MG63 (cell line): ENCODE measurements at regions not wholly inside any gene's neighbourhood (a gene's known extent, or its start where the extent isn't known, plus 50 kb on each side); places are given as distances from the start of the nearest gene placed in this dataset.
"Not testable (repeated sequence)": the region's sequence is repeated elsewhere in the genome, so short reads cannot be mapped to it uniquely, and the experiment has no call there.

ENCODE experiments used
- DNase-seq: peaks from one replicate; pipeline ENCODE4 v3.0.0-alpha.2; 2020
- H3K27me3 ChIP-seq: fragments of 250-450 bp; sonication (Bioruptor Pico); 2 replicates; pipeline ENCODE4 v1.5.1; 2020; ENCODE audit warnings: mild to moderate bottlenecking, moderate library complexity
- H3K36me3 ChIP-seq: fragments of 250-450 bp; sonication (Bioruptor Pico); 2 replicates; pipeline ENCODE4 v1.5.1; 2020; ENCODE audit warnings: mild to moderate bottlenecking, moderate library complexity
- H3K4me3 ChIP-seq: fragments of 250-450 bp; sonication (Bioruptor Pico); 2 replicates; pipeline ENCODE4 v1.5.1; 2020; ENCODE audit warnings: mild to moderate bottlenecking, moderate library complexity
- H3K9me3 ChIP-seq: fragments of 250-450 bp; sonication (Bioruptor Pico); 2 replicates; pipeline ENCODE4 v1.5.1; 2020; ENCODE audit warnings: mild to moderate bottlenecking, moderate library complexity

- not testable (repeated sequence) for H3K36me3 ChIP-seq, H3K27me3 ChIP-seq, DNase-seq, H3K4me3 ChIP-seq, H3K9me3 ChIP-seq
Measured at GRCh38 chrX:35221391-35221790, 278.8 kb downstream of the FAM47B start.

DNA sequence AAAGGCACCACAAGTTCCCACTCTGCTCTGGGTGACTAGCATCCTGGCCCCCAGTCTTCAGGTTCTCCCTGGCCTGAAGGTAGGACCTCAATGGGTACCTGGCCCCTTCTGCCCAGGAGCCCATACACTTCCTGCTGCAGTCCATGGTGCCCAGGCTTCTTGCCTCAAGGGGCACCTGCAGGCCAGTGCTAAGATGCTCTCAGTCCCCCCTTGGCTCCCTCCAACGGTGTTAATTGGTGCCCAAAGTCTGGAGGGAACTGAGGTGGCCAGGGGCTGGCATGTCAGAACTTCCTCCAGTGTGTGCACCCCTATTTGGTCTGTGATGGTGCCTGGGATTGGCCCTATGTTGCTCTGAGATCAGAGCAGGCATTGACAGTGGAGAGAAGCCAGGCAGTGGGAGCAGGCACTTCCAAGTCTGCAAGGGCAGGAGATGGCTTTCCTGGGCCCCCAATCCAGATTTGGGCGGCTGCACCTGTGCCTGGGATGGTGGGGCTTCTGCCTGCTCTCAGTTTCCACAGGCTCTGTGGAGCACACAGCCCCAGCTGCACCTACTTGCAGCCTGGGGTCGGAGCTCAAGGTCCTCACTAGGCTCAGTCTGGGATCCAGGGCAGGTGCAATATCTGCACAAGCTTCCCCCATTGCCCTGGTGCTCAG, 301.6 kb downstream of the FAM47B start:
- Histone ChIP-seq H3K27me3 (no peaks in the 10 kb centered on the region), H3K9me3 (no peaks in the 10 kb centered on the region)

GRCh38 chrX:35244796-35245508, 302.4 kb downstream of the FAM47B start:
- no peak overlapping the region for H3K4me3 ChIP-seq
- H3K9me3 ChIP-seq, result no peaks in the 10 kb centered on the region
- no peaks in the 10 kb centered on the region for H3K36me3 ChIP-seq
- H3K27me3 ChIP-seq, result no peaks in the 10 kb centered on the region
- DNase-seq, result no peak

More for the DNA sequence above, 301.6 kb downstream of the FAM47B start:
- Histone ChIP-seq H3K4me3 (no peak overlapping the region), H3K36me3 (no peaks in the 10 kb centered on the region)
- no peak for DNase-seq

GRCh38 chrX:35251226-35251625, 308.6 kb downstream of the FAM47B start:
- Histone ChIP-seq H3K9me3 (no peaks in the 10 kb centered on the region), H3K4me3 (no peak overlapping the region), H3K27me3 (no peaks in the 10 kb centered on the region), H3K36me3 (no peaks in the 10 kb centered on the region)
- DNase-seq, result no peak

DNA sequence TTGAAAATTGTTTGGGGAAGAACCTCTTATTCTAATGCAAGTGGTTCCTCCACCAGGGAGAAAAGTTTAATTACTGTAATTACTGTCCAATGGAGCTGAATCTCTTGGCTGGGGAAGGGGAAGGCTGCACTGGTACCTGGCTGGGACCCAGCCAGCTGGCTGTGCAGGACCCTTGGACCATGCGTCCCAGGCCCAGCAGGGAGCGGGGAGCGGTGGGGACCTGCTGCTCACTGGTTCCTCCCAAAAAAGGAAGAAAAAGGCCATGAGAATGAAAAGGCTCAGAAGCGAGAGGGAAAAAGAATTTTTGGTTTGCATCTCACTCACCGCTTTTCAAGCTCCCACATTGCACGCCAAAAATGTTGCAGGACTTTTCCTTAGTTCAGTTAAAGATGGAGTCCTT, 333.5 kb downstream of the FAM47B start:
- no peaks in the 10 kb centered on the region for H3K9me3 ChIP-seq
- no peaks in the 10 kb centered on the region for H3K36me3 ChIP-seq
- DNase-seq, result no peak
- no peaks in the 10 kb centered on the region for H3K27me3 ChIP-seq
- H3K4me3 ChIP-seq, result no peak overlapping the region

DNA sequence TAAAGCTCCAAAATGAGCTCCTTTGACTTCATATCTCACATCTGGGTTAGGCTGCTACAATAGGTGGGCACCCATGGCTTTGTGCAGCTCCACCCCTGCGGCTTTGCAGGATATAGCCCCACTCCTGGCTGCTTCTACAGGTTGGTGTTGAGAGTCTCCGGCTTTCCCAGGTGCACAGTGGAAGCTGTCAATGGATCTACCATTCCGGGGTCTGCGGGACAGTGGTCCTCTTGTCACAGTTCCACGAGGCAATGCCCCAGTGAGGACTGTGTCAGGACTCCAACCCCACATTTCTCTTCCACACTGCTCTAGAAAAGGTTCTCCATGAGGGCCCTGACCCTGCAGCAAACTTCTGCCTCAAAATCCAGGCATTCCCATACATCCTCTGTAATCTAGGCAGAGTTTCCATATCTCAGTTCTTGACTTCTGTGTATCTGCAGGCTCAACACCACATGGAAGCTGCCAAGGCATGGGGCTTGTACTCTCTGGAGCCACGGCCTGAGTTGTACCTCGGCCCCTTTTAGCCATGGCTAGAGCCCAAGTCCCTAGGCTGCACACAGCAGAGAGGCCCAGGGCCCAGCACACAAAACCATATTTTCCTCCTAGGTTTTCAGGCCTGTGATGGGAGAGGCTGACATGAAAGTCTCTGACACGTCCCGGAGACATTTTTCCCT, 342.8 kb downstream of the FAM47B start:
- Histone ChIP-seq H3K9me3 (no peaks in the 10 kb centered on the region), H3K27me3 (no peaks in the 10 kb centered on the region), H3K36me3 (no peaks in the 10 kb centered on the region), H3K4me3 (no peak overlapping the region)
- no peak for DNase-seq

- Histone ChIP-seq H3K27me3 (no peaks in the 10 kb centered on the region), H3K36me3 (no peaks in the 10 kb centered on the region), H3K9me3 (no peaks in the 10 kb centered on the region), H3K4me3 (no peak overlapping the region)
- DNase-seq, result no peak
Measured at GRCh38 chrX:35288657-35289056, 346.1 kb downstream of the FAM47B start.

DNA sequence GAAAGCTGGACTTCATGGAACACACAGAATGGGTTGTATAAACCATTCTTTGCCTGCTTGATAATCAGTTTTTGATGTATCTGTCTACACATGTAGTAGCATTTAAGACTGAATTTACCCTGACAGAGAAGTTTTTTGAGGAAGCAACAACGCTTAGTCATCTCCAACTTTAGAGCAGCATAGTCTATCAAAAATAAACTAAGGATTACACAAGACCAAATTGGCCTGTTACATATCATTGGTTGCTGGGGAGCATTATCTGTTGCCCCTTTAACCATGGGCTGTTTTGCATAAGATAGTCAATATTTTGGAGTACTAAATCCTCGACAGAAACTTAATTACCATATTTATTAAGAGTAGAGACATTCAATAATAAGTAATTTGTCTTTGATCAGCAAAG, 347.4 kb downstream of the FAM47B start:
- no peaks in the 10 kb centered on the region for H3K9me3 ChIP-seq

DNA sequence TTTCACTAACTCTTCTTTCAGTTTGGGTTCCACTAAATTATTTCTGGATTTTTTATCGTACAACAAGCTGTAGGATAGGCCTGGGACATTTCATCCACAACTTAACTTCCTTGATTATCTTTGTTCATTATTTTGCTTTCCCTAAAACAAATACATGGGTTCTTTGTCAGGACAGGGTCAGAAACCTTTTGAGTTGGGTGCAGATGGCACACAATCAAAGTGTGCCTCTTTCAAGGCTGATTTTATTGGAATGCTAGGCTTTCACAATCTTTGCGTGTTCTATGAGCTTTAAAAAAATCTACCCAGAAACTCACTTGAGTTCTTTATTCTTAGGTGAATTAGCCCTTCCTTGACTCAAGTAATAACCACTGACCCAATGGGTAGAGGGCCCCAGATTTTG, 348.4 kb downstream of the FAM47B start:
- Histone ChIP-seq H3K4me3 (no peak overlapping the region), H3K27me3 (no peaks in the 10 kb centered on the region), H3K36me3 (no peaks in the 10 kb centered on the region), H3K9me3 (no peaks in the 10 kb centered on the region)
- no peak for DNase-seq

More for the DNA sequence above, 347.4 kb downstream of the FAM47B start:
- no peak for DNase-seq
- H3K36me3 ChIP-seq, result no peaks in the 10 kb centered on the region
- H3K27me3 ChIP-seq, result no peaks in the 10 kb centered on the region
- no peak overlapping the region for H3K4me3 ChIP-seq

DNA sequence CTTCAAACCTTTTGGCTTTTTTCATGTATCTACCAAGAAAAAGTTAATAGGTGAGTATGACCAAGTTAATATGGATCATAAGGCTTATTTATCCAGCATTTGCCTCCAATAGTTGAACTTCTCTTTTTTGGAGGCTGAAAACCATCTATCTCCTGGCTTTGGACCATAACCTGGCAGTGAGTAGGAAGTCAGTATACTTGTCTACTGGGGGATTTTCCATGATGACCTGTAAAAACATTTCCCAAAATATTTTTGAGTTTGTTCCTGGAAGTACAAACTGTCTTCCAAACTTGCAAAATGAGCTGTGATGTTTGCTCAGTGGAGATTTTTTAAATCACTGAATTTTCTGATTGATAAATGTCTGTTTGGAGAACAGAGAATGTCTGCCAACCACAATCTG, 349.9 kb downstream of the FAM47B start:
- no peak for DNase-seq
- H3K9me3 ChIP-seq, result no peaks in the 10 kb centered on the region
- H3K36me3 ChIP-seq, result no peaks in the 10 kb centered on the region
- no peaks in the 10 kb centered on the region for H3K27me3 ChIP-seq
- no peak overlapping the region for H3K4me3 ChIP-seq

- DNase-seq, H3K27me3 ChIP-seq, H3K36me3 ChIP-seq, H3K9me3 ChIP-seq, H3K4me3 ChIP-seq: not testable (repeated sequence)
Measured at GRCh38 chrX:35305037-35305436, 362.4 kb downstream of the FAM47B start.

DNA sequence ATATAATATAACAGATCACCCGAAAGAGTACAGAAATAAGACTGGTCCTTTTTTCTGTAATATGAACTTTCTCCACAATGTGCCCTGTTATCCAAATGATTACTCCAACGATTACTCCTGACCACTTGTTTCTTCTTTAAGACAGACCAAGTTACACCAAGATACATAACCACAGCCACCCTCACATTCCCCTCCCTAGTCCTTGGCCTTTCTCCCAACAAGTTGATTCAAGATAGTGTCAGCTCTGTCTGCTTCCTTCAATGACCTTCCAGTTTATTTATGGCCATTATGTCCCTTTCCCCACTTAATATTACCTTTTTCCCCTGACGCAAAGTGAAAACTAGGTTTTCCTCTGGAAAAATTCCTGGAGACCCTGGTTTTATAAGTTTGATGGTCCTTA, 397.2 kb downstream of the FAM47B start:
- no peak overlapping the region for H3K4me3 ChIP-seq
- H3K27me3 ChIP-seq, result no peaks in the 10 kb centered on the region
- peak; percentile 13 for DNase-seq
- no peaks in the 10 kb centered on the region for H3K36me3 ChIP-seq
- H3K9me3 ChIP-seq, result no peaks in the 10 kb centered on the region

GRCh38 chrX:35340465-35340864, 397.9 kb downstream of the FAM47B start:
- no peak for DNase-seq
- Histone ChIP-seq H3K4me3 (no peak overlapping the region), H3K9me3 (no peaks in the 10 kb centered on the region), H3K36me3 (no peaks in the 10 kb centered on the region), H3K27me3 (no peaks in the 10 kb centered on the region)

- DNase-seq, result no peak
- Histone ChIP-seq H3K27me3 (no peaks in the 10 kb centered on the region), H3K9me3 (no peaks in the 10 kb centered on the region), H3K36me3 (no peaks in the 10 kb centered on the region), H3K4me3 (no peak overlapping the region)
Measured at GRCh38 chrX:35351212-35351611, 408.6 kb downstream of the FAM47B start.

- H3K36me3 ChIP-seq, result no peaks in the 10 kb centered on the region
- no peak for DNase-seq
- no peaks in the 10 kb centered on the region for H3K27me3 ChIP-seq
- no peak overlapping the region for H3K4me3 ChIP-seq
- no peaks in the 10 kb centered on the region for H3K9me3 ChIP-seq
Measured at GRCh38 chrX:35351795-35352483, 409.3 kb downstream of the FAM47B start.

DNA sequence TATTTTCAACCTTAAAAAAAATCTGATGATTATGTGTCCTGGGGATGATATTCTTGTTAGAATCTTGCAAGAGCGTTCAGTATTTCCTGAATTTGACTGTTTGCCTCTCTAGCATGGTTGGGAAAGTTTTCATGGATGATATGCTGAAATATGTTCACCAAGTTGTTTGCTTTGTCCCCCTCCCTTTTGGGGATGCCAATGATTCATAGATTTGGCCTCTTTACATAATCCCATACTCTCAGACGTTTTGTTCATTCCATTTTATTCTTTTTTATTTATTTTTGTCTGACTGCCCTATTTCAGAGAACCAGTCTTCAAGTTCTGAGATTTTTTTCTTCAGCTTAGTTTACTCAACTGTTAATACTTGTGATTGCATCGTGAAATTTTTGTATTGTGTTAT, 415.1 kb downstream of the FAM47B start:
- H3K9me3 ChIP-seq, result no peaks in the 10 kb centered on the region
- H3K36me3 ChIP-seq, result no peaks in the 10 kb centered on the region
- no peaks in the 10 kb centered on the region for H3K27me3 ChIP-seq
- DNase-seq, result no peak
- no peak overlapping the region for H3K4me3 ChIP-seq

DNA sequence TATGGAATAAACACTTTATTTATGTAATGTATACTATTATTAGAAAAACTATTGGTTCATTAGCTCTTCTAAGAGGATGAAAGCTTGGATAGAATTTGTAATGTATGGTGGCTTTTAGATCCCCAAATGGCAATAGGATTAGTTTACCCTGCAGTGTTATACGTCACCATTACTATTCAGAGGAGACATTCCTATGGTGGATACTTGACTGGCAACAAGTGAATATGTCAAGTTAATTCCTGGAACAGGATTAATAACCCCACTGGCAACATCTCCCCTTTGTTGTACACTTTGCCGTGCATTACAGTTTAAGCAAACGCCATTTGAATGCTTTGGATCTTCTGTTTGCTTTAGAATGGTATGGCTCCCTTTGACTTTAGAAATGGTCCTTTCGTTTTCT, 420.3 kb downstream of the FAM47B start:
- no peak for DNase-seq
- Histone ChIP-seq H3K9me3 (no peaks in the 10 kb centered on the region), H3K27me3 (no peaks in the 10 kb centered on the region), H3K4me3 (no peak overlapping the region), H3K36me3 (no peaks in the 10 kb centered on the region)
